Vagina (tissue), 2 donors: ENCODE measurements at regions not wholly inside any gene's neighbourhood (a gene's known extent, or its start where the extent isn't known, plus 50 kb on each side); places are given as distances from the start of the nearest gene placed in this dataset.

Source experiments
- POLR2A ChIP-seq, 2 donors: fragments of 450-650 bp; IDR thresholded peaks; one replicate each; pipeline ENCODE4 v1.6.1; 2017; ENCODE audit warnings: antibody characterized with exemption in 2 of 2, mild to moderate bottlenecking in 2 of 2, moderate library complexity in 2 of 2
- TF ChIP-seq, protein P1 (sequence below), 3 experiments: fragments of 450-650 bp in 2 of 3; fragments of 200-600 bp in 1 of 3; sonication (generic) in 1 of 3; IDR thresholded peaks; one replicate each; pipeline ENCODE4 v1.5.1; 2017 to 2019; ENCODE audit warnings: antibody characterized with exemption in 3 of 3, mild to moderate bottlenecking in 2 of 3, moderate library complexity in 2 of 3

DNA sequence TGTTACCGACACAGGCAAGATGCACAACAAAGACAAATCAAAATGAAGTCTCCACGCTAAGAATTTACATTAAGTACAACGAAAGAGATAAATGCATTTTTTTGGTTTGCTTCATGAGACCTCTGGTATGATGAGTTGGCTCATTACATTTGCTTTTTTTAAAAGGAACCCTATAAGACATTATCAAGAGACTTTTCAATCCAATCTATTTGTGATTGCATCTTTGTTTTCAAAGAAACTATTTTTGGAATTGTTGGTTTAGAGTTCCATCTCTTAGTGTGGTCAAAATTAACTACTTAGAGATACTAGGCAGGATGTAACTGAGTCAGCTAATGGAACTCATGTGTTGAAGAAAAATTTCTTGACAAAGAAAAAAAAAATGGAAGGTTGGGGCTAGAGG is 200.1 kb downstream of the ZC3H11B start:
- TF ChIP-seq, protein P1, sequence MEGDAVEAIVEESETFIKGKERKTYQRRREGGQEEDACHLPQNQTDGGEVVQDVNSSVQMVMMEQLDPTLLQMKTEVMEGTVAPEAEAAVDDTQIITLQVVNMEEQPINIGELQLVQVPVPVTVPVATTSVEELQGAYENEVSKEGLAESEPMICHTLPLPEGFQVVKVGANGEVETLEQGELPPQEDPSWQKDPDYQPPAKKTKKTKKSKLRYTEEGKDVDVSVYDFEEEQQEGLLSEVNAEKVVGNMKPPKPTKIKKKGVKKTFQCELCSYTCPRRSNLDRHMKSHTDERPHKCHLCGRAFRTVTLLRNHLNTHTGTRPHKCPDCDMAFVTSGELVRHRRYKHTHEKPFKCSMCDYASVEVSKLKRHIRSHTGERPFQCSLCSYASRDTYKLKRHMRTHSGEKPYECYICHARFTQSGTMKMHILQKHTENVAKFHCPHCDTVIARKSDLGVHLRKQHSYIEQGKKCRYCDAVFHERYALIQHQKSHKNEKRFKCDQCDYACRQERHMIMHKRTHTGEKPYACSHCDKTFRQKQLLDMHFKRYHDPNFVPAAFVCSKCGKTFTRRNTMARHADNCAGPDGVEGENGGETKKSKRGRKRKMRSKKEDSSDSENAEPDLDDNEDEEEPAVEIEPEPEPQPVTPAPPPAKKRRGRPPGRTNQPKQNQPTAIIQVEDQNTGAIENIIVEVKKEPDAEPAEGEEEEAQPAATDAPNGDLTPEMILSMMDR (IDR thresholded peaks at IDR 0.05): no peak
- no peak for TF ChIP-seq POLR2A (IDR thresholded peaks at IDR 0.05)
